ENCODE measurements at regions not wholly inside any gene's neighbourhood (a gene's known extent, or its start where the extent isn't known, plus 50 kb on each side); places are given as distances from the start of the nearest gene placed in this dataset.

GRCh38 chrX:93580634-93581033, 92.7 kb downstream of the NAP1L3 start:
- Histone ChIP-seq H3K9me3 (no peaks in the 10 kb centered on the region), H3K27me3 (no peaks in the 10 kb centered on the region), H3K4me1 (no peaks in the 10 kb centered on the region), H3K27ac (no peak overlapping the region), H3K4me3 (no peak overlapping the region), H3K36me3 (replicated peaks in 1 of 2; ENCODE audit: insufficient read depth in 1 of 2, low read depth in 2 of 2) (no peaks in the 10 kb centered on the region)
- DNase-seq (no peak), ATAC-seq (no peak)
- intact Hi-C loops (cut with DNase I) = no loop called here
- 73 to 86% methylated on average over 4 to 5 of the region's 5 CpGs for WGBS, 2 donors
- no peak for TF ChIP-seq POLR2A (IDR thresholded peaks at IDR 0.05)
- TF ChIP-seq, protein P1, sequence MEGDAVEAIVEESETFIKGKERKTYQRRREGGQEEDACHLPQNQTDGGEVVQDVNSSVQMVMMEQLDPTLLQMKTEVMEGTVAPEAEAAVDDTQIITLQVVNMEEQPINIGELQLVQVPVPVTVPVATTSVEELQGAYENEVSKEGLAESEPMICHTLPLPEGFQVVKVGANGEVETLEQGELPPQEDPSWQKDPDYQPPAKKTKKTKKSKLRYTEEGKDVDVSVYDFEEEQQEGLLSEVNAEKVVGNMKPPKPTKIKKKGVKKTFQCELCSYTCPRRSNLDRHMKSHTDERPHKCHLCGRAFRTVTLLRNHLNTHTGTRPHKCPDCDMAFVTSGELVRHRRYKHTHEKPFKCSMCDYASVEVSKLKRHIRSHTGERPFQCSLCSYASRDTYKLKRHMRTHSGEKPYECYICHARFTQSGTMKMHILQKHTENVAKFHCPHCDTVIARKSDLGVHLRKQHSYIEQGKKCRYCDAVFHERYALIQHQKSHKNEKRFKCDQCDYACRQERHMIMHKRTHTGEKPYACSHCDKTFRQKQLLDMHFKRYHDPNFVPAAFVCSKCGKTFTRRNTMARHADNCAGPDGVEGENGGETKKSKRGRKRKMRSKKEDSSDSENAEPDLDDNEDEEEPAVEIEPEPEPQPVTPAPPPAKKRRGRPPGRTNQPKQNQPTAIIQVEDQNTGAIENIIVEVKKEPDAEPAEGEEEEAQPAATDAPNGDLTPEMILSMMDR (IDR thresholded peaks at IDR 0.05) = no peak

- TF ChIP-seq POLR2A (IDR thresholded peaks at IDR 0.05) = no peak
- TF ChIP-seq, protein P1 (IDR thresholded peaks at IDR 0.05) = peak; percentile 7 to 47 (median 44)
- intact Hi-C loops (cut with DNase I) = no loop called here
- ATAC-seq = no peak
- no peaks in the 10 kb centered on the region for H3K36me3 ChIP-seq (replicated peaks in 1 of 2; ENCODE audit: insufficient read depth in 1 of 2, low read depth in 2 of 2)
- H3K4me1 ChIP-seq = no peaks in the 10 kb centered on the region
- no peak overlapping the region for H3K27ac ChIP-seq
- no peak overlapping the region for H3K4me3 ChIP-seq
- H3K9me3 ChIP-seq = no peaks in the 10 kb centered on the region
- WGBS, 2 donors = 36 to 39% methylated on average over 3 of the region's 3 CpGs
- no peaks in the 10 kb centered on the region for H3K27me3 ChIP-seq
- DNase-seq = no peak
These were observed 134.8 kb downstream of the NAP1L3 start for GRCh38 chrX:93538575-93538974.

DNA sequence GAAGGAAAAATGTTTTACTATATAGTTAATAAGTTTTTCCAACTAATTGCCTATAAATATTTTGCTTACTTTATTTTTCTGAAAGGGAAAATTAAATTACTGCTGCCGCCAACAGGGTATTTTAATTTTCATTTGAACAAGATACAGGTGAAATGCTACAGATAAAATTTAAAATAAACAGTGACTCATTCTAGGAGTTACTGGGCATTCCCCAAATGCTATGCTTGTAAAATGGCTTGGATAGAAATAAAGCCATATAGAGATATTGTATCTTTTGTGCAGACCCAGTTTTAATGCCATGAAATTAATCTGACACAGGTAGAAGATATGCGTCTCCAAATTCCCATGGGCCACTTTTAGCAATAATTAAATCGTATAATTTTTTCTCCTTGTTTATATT, 144.5 kb downstream of the NAP1L3 start:
- no peaks in the 10 kb centered on the region for H3K27me3 ChIP-seq
- 49 to 57% methylated on average over 3 of the region's 3 CpGs for WGBS, 2 donors
- ATAC-seq (no peak), DNase-seq (no peak)
- intact Hi-C loops (cut with DNase I) = no loop called here
- no peak overlapping the region for H3K4me3 ChIP-seq
- TF ChIP-seq POLR2A (IDR thresholded peaks at IDR 0.05) = no peak
- TF ChIP-seq, protein P1 (IDR thresholded peaks at IDR 0.05) = no peak
- no peaks in the 10 kb centered on the region for H3K9me3 ChIP-seq
- no peak overlapping the region for H3K27ac ChIP-seq
- no peaks in the 10 kb centered on the region for H3K4me1 ChIP-seq
- no peaks in the 10 kb centered on the region for H3K36me3 ChIP-seq (replicated peaks in 1 of 2; ENCODE audit: insufficient read depth in 1 of 2, low read depth in 2 of 2)
